ENCODE measurements at regions not wholly inside any gene's neighbourhood (a gene's known extent, or its start where the extent isn't known, plus 50 kb on each side); places are given as distances from the start of the nearest gene placed in this dataset.

GRCh38 chr6:126682440-126682839, 342.5 kb downstream of the CENPW start:
- Histone ChIP-seq H3K27ac (ENCODE audit: low read depth, low read length, poor library complexity, severe bottlenecking) (no peak overlapping the region), H3K4me1 (ENCODE audit: insufficient read depth, low read length, poor library complexity, severe bottlenecking) (no peaks in the 10 kb centered on the region), H3K79me2 (ENCODE audit: insufficient read depth, low read depth, low read length) (no peaks in the 10 kb centered on the region), H3K4me3 (ENCODE audit: low read depth, low read length, poor library complexity, severe bottlenecking) (no peak overlapping the region), H2AFZ (ENCODE audit: low read length) (no peak overlapping the region), H3K36me3 (ENCODE audit: insufficient read depth, low read length) (no peaks in the 10 kb centered on the region), H3K9me3 (ENCODE audit: low read length) (no peaks in the 10 kb centered on the region), H3K4me2 (ENCODE audit: low read length) (no peak overlapping the region), H3K9me2 (ENCODE audit: insufficient read depth, low read length) (no peaks in the 10 kb centered on the region), H4K20me1 (ENCODE audit: insufficient read depth, low read length) (no peaks in the 10 kb centered on the region)
- no peak for DNase-seq (ENCODE audit: low spot score)
- BruUV-seq (replicated peaks), result no TSS peak
- TF ChIP-seq EZH2phosphoT487 (IDR thresholded peaks at IDR 0.05; ENCODE audit: borderline replicate concordance, low read depth, low read length) (no peak), CTCF (conservative IDR thresholded peaks at IDR 0.05; ENCODE audit: low read length) (no peak)
- intact Hi-C loops (cut with micrococcal nuclease; ENCODE audit: unreplicated experiment), result no loop called here
- ChIA-PET POLR2A (interaction anchor here (0.7 kb wide), 1 partner anchor 33 kb away, joined by 3 read pairs; no protein-coding TSS in a partner anchor), CTCF (ENCODE audit: unreplicated experiment) (no interaction called here)

- no peaks in the 10 kb centered on the region for H3K36me3 ChIP-seq (ENCODE audit: insufficient read depth, low read length)
- H3K9me2 ChIP-seq (ENCODE audit: insufficient read depth, low read length), result no peaks in the 10 kb centered on the region
- no peaks in the 10 kb centered on the region for H3K79me2 ChIP-seq (ENCODE audit: insufficient read depth, low read depth, low read length)
- no peak for DNase-seq (ENCODE audit: low spot score)
- H2AFZ ChIP-seq (ENCODE audit: low read length), result no peak overlapping the region
- H3K27ac ChIP-seq (ENCODE audit: low read depth, low read length, poor library complexity, severe bottlenecking), result no peak overlapping the region
- H3K4me3 ChIP-seq (ENCODE audit: low read depth, low read length, poor library complexity, severe bottlenecking), result no peak overlapping the region
- no TSS peak for BruUV-seq (replicated peaks)
- POLR2A ChIA-PET, result no interaction called here
- H3K4me1 ChIP-seq (ENCODE audit: insufficient read depth, low read length, poor library complexity, severe bottlenecking), result no peaks in the 10 kb centered on the region
- H3K9me3 ChIP-seq (ENCODE audit: low read length), result no peaks in the 10 kb centered on the region
- no peak overlapping the region for H3K4me2 ChIP-seq (ENCODE audit: low read length)
- H4K20me1 ChIP-seq (ENCODE audit: insufficient read depth, low read length), result no peaks in the 10 kb centered on the region
- CTCF ChIA-PET (ENCODE audit: unreplicated experiment), result no interaction called here
- intact Hi-C loops (cut with micrococcal nuclease; ENCODE audit: unreplicated experiment), result no loop called here
- TF ChIP-seq CTCF (conservative IDR thresholded peaks at IDR 0.05; ENCODE audit: low read length) (no peak), EZH2phosphoT487 (IDR thresholded peaks at IDR 0.05; ENCODE audit: borderline replicate concordance, low read depth, low read length) (no peak)
Observed at GRCh38 chr6:126685182-126685581, 345.3 kb downstream of the CENPW start.

GRCh38 chr6:126696921-126697693, 357.2 kb downstream of the CENPW start:
- CTCF ChIA-PET (ENCODE audit: unreplicated experiment), result no interaction called here
- POLR2A ChIA-PET, result interaction anchor here (0.6 to 1.3 kb wide), 3 partner anchors 10 to 1784 kb away, joined by 3 read pairs; no protein-coding TSS in a partner anchor
- Histone ChIP-seq H2AFZ (ENCODE audit: low read length) (no peak overlapping the region), H3K4me3 (ENCODE audit: low read depth, low read length, poor library complexity, severe bottlenecking) (no peak overlapping the region), H3K36me3 (ENCODE audit: insufficient read depth, low read length) (no peaks in the 10 kb centered on the region), H3K9me2 (ENCODE audit: insufficient read depth, low read length) (no peaks in the 10 kb centered on the region), H3K4me1 (ENCODE audit: insufficient read depth, low read length, poor library complexity, severe bottlenecking) (no peaks in the 10 kb centered on the region), H3K4me2 (ENCODE audit: low read length) (no peak overlapping the region), H4K20me1 (ENCODE audit: insufficient read depth, low read length) (no peaks in the 10 kb centered on the region), H3K9me3 (ENCODE audit: low read length) (no peaks in the 10 kb centered on the region), H3K79me2 (ENCODE audit: insufficient read depth, low read depth, low read length) (no peaks in the 10 kb centered on the region), H3K27ac (ENCODE audit: low read depth, low read length, poor library complexity, severe bottlenecking) (no peak overlapping the region)
- intact Hi-C loops (cut with micrococcal nuclease; ENCODE audit: unreplicated experiment), result no loop called here
- TF ChIP-seq CTCF (conservative IDR thresholded peaks at IDR 0.05; ENCODE audit: low read length), result no peak
- TF ChIP-seq EZH2phosphoT487 (IDR thresholded peaks at IDR 0.05; ENCODE audit: borderline replicate concordance, low read depth, low read length), result no peak
- DNase-seq (ENCODE audit: low spot score), result no peak
- no TSS peak for BruUV-seq (replicated peaks)
